Peyer's patch (tissue), 4 donors: ENCODE measurements at regions not wholly inside any gene's neighbourhood (a gene's known extent, or its start where the extent isn't known, plus 50 kb on each side); places are given as distances from the start of the nearest gene placed in this dataset.

Experiments used
- POLR2A ChIP-seq, 2 donors: fragments of 450-650 bp; IDR thresholded peaks; one replicate each; pipeline ENCODE4 v1.5.1; 2017; ENCODE audit warnings: antibody characterized with exemption in 2 of 2, mild to moderate bottlenecking in 2 of 2, moderate library complexity in 2 of 2
- TF ChIP-seq, protein P1 (sequence below), 6 experiments: fragments of 450-650 bp in 4 of 6; fragments of 200-600 bp in 2 of 6; sonication (generic) in 1 of 6; IDR thresholded peaks; one replicate each; pipeline ENCODE4 v1.5.1; 2017 to 2019; ENCODE audit warnings: antibody characterized with exemption in 6 of 6, mild to moderate bottlenecking in 3 of 6, moderate library complexity in 1 of 6

GRCh38 chr5:82601861-82602260 lies 323.7 kb upstream of the RPS23 start:
- TF ChIP-seq, protein P1, sequence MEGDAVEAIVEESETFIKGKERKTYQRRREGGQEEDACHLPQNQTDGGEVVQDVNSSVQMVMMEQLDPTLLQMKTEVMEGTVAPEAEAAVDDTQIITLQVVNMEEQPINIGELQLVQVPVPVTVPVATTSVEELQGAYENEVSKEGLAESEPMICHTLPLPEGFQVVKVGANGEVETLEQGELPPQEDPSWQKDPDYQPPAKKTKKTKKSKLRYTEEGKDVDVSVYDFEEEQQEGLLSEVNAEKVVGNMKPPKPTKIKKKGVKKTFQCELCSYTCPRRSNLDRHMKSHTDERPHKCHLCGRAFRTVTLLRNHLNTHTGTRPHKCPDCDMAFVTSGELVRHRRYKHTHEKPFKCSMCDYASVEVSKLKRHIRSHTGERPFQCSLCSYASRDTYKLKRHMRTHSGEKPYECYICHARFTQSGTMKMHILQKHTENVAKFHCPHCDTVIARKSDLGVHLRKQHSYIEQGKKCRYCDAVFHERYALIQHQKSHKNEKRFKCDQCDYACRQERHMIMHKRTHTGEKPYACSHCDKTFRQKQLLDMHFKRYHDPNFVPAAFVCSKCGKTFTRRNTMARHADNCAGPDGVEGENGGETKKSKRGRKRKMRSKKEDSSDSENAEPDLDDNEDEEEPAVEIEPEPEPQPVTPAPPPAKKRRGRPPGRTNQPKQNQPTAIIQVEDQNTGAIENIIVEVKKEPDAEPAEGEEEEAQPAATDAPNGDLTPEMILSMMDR (IDR thresholded peaks at IDR 0.05) = no peak
- TF ChIP-seq POLR2A (IDR thresholded peaks at IDR 0.05) = no peak
